Retinal pigment epithelial cell (primary cell): ENCODE measurements at regions not wholly inside any gene's neighbourhood (a gene's known extent, or its start where the extent isn't known, plus 50 kb on each side); places are given as distances from the start of the nearest gene placed in this dataset.

Experiments used
- DNase-seq: peaks from one replicate; pipeline ENCODE4 v3.0.0-alpha.2; 2010; ENCODE audit warnings: low read depth
- H3K4me3 ChIP-seq: 2 replicates; pipeline ENCODE4 v1.5.1; 2011; ENCODE audit warnings: mild to moderate bottlenecking, low read length, control low read depth, moderate library complexity
- TF ChIP-seq, protein P1 (sequence below): conservative IDR thresholded peaks from 2 replicates; pipeline ENCODE4 v1.5.1; 2011; ENCODE audit warnings: low read depth, low read length, control low read depth, inconsistent platforms

DNA sequence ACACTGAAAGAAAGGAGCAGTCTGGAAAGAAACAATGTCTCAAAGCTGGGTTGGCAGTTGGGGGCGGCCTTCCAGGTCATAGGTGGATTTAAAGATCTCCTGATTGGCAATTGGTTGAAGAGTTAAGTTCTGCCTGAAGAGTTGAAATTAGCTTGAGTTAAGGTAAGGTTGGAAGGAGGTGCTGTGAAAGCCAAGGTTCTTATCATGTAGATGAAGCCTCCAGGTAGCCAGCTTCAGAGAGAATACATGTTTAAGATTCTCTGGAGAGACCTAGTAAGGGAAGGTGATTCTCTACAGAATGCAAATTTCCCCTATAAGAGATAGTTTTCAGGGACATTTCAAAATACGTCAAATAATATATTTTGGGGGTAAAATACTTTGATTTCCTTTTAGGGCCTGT, 387.1 kb downstream of the TMEM232 start:
- DNase-seq: no peak
- H3K4me3 ChIP-seq: no peak overlapping the region
- TF ChIP-seq, protein P1, sequence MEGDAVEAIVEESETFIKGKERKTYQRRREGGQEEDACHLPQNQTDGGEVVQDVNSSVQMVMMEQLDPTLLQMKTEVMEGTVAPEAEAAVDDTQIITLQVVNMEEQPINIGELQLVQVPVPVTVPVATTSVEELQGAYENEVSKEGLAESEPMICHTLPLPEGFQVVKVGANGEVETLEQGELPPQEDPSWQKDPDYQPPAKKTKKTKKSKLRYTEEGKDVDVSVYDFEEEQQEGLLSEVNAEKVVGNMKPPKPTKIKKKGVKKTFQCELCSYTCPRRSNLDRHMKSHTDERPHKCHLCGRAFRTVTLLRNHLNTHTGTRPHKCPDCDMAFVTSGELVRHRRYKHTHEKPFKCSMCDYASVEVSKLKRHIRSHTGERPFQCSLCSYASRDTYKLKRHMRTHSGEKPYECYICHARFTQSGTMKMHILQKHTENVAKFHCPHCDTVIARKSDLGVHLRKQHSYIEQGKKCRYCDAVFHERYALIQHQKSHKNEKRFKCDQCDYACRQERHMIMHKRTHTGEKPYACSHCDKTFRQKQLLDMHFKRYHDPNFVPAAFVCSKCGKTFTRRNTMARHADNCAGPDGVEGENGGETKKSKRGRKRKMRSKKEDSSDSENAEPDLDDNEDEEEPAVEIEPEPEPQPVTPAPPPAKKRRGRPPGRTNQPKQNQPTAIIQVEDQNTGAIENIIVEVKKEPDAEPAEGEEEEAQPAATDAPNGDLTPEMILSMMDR: no peak

DNA sequence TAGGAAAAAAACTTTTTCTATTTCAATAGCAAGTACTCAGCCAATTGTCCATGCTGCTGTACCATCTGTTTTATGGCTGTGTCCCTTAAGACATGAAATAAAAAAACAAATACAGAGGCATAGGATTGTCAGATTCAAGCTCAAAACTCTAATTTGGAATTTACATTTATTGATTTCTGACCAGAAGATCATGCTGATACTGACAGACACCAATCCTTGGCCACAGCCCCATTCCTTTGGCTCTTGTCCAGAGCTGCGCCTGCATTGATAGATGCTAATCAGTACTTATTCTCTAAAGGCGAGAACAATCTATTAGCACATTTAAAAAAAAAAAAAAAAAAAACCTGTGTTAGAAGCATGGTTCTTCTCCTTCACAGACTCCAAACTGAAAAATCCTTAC, 384.6 kb downstream of the TMEM232 start:
- TF ChIP-seq, protein P1: no peak
- no peak for DNase-seq
- no peak overlapping the region for H3K4me3 ChIP-seq

DNA sequence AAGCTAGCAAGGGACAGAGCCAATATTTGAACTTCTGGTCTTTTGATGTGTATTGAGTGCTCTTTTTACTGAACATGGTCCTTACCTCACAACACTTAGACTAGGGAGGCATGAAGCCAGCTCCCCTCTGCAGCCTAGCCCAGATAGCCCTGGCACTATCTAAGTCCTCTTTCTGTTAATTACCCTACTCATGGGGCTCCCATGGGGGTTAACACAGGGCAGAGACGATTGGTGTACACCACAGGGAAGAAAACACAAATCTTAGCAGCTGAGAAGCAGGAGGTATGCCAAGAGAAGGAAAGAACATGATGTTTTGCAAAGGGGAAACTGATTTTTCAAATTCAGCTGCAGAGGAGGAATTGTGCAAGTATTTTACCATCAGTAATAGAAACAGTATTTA, 383.8 kb downstream of the TMEM232 start:
- TF ChIP-seq, protein P1: no peak
- DNase-seq: no peak
- no peak overlapping the region for H3K4me3 ChIP-seq

DNA sequence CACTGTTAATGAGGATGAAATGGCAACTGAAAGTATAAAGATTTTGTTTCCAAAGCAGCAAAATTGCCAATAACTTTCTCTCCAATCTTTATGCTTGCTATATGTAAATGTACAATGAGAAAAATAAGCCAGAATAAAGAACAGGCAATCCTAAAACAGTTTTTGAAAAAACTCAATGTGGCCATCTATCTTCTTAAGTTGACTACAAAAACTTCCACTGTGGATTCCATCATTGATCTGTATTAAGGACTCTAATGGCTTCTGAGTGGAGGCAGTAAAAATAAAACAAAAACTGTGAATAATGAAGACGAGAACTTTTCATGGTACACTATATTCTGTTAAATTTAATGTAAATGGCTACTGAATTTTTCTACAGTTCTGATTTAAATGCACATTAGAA, 382.9 kb downstream of the TMEM232 start:
- TF ChIP-seq, protein P1: no peak
- no peak overlapping the region for H3K4me3 ChIP-seq
- DNase-seq: no peak

DNA sequence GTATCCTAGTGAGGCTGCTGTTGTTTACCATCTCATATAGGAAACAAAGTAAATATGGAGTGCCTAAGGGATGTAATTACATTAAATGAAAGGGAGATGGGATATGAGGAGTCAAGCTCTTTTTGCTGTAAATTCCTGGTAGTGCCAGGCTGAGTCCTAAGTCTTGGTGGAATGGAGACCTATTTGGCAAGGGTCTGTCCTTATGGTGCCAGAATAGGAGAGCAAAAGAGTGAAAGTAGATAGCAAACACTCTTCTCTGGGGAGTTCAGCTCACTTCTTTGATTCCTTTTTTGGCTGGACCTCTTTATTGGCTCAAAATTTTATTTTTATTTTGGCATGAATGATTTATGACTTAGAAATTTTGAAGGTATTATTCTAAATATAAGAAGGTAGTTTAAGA, 380.8 kb downstream of the TMEM232 start:
- DNase-seq: no peak
- TF ChIP-seq, protein P1: no peak
- no peak overlapping the region for H3K4me3 ChIP-seq

DNA sequence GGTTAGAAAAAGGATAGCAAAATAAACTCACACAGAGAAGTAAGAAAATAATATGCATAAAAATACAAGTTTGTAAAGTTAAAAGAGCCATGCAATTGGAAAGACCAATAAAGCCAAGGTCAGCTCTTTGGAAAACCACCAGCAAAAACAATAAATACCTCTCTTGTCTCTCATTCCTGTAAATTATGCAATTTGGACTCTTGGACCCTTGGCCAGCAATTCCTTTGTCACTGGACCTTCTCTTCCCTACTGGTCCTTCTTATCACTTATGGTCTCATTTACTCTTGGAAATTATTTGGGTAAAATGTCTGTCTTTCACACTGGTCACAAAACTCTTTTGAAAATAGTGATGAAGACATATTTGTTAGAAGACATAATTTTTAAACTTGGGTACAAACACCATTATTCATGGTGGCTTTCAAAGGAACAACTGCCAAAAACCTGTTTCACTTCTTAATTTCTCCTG, 379.5 kb downstream of the TMEM232 start:
- TF ChIP-seq, protein P1: no peak
- no peak for DNase-seq
- no peak overlapping the region for H3K4me3 ChIP-seq

DNA sequence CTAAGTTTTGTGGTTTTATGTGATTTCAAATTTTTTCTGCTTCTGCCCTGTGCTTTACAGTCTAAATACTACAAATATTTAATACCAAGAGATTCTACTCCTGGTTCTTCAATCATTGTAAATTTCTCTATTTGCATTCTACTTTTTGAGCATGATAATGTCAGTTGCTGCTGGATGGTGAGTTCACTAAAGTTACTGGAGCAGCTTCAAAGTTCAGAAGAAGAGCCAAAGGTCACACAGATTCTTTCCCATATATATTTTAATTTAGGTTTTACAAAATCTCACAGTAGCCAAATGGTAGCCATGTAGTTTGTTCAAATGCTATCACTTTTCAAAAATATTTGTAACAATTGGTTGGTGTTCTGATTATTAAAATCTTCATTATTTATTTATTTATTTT, 378.7 kb downstream of the TMEM232 start:
- TF ChIP-seq, protein P1: no peak
- DNase-seq: no peak
- no peak overlapping the region for H3K4me3 ChIP-seq
